ENCODE measurements at regions not wholly inside any gene's neighbourhood (a gene's known extent, or its start where the extent isn't known, plus 50 kb on each side); places are given as distances from the start of the nearest gene placed in this dataset.

DNA sequence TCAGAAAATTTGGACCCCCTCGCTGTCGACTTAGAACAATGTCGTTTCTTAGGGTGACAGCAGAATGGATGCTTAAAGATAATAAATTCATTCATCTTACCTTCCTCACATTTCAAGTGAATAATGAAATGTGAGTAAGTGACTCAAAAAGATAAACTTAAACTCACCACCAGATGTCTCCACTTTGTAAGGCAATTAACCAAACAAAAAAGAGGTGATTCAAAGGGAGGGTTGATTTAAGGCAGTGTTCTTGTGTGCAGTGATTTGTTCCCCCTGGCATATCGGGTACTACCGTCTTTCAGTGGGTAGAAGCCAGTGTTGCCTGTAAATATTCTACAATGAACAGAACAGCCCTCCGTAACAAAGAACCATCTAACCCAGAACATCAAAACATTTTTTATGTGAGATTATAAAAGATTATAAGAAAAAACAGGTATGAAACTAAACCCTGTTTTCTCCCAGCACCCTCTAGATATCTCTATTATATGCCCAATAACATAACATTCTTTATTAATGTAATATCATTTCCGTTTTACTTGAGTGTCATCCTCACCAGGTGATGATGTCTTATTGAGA, 589.7 kb downstream of the CBLN4 start:
- no peak for TF ChIP-seq POLR2A (IDR thresholded peaks at IDR 0.05)
- TF ChIP-seq, protein P1, sequence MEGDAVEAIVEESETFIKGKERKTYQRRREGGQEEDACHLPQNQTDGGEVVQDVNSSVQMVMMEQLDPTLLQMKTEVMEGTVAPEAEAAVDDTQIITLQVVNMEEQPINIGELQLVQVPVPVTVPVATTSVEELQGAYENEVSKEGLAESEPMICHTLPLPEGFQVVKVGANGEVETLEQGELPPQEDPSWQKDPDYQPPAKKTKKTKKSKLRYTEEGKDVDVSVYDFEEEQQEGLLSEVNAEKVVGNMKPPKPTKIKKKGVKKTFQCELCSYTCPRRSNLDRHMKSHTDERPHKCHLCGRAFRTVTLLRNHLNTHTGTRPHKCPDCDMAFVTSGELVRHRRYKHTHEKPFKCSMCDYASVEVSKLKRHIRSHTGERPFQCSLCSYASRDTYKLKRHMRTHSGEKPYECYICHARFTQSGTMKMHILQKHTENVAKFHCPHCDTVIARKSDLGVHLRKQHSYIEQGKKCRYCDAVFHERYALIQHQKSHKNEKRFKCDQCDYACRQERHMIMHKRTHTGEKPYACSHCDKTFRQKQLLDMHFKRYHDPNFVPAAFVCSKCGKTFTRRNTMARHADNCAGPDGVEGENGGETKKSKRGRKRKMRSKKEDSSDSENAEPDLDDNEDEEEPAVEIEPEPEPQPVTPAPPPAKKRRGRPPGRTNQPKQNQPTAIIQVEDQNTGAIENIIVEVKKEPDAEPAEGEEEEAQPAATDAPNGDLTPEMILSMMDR (IDR thresholded peaks at IDR 0.05): peak in 3 of 4 experiments; percentile 23 to 49 (median 32)
